Activated T-cell treated with anti-CD3 and anti-CD28 coated beads for 1 hour (primary cell): ENCODE measurements at regions not wholly inside any gene's neighbourhood (a gene's known extent, or its start where the extent isn't known, plus 50 kb on each side); places are given as distances from the start of the nearest gene placed in this dataset.

ENCODE experiments used
- DNase-seq: peaks from one replicate; pipeline ENCODE4 v3.0.0-alpha.2; 2020; ENCODE audit warnings: low read depth

DNA sequence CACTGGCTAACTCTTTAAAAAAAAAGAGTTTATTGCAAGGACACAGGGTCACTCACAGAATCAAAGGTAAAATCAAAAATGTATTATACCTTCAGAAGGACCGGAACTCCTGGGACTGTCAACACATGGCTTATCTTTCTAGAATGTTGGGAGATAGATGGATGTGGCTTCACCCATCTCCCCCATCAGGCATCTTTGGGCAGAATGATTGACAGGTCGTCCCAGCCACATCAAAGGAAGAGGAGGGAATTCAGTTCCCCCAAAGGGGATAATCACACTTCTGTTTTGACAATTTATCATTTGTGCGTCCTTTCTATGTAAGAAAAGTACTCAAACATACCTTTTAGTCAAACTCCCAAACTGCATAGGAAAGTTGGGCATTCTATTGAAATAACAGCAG is 228.6 kb upstream of the CDH5 start:
- no peak for DNase-seq

DNA sequence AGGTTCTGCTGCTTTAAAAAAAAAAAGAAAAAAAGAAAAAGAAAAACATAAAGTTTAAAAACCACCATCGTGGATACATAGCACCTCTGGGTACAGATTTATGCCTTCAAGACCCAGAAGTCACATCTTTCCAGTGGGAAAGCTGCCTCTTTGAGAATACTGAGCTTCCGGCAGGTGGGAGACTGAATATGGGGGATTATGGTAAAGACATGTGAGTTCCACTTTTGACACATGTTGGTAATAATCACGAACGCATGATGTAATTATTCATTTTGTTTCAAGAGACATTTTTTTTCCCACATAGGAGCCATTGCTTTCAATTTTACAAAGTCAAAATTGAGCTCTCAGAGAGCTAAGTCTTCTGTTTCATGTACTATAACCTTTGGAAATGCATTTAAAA is 229.7 kb upstream of the CDH5 start:
- no peak for DNase-seq

DNA sequence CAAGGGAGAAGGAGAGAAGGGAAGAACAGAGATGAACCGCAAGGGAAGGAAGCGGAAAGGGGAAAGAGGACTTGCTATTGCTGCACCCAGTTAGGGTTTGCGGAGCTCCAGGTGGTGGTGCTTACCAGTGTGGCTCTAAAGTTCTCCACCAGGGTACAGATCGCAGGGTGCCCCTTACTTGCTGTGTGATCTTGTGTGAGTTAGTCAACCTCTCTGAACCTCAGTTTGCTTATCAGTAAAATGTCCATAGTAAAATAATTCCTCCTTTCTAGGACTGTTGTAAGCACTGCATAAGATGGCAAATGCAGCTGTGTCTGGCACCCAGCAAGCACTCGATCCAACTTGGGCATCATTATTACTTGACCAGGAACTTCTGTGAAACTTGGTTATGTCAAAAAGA is 230.7 kb upstream of the CDH5 start:
- no peak for DNase-seq

DNA sequence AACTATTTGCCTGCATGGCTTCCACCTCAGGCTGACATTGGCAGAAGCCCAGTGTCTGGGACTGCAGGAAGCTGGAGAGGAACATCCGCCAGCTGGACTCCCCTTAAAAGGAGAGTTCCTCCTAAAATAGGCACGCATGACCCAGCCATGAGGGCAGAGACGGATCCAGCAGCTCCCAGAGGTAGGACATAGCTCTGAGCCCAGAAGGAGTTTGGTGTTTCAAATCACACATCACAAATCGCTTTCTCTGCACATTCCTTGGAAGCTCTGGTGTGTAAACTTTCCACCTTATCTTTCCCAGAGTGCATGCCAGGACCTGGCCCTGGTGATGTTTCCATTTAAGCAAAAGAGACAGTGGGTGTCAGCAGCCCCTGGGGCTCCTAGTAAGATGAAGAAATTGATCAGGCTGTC is 231.1 kb upstream of the CDH5 start:
- no peak for DNase-seq

DNA sequence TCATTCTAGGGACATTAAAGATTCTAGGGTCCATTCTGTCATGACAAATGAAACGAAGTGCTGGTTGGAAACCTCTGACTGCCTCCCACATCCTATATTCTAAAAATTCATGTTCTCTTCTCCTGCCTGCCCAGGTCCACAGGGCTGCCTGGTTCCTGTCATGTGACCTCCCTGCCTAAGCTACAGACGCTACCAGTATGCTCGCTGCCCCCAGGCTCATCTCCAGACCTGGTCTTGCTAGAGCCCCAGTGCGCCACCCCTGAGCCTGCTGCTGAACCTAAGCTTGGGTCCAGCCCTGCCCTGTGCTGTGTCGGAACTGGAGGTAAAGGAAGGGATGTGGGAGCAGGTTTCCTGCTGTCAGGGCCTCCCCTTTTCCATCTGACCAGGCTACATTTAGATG is 231.6 kb upstream of the CDH5 start:
- DNase-seq: no peak

DNA sequence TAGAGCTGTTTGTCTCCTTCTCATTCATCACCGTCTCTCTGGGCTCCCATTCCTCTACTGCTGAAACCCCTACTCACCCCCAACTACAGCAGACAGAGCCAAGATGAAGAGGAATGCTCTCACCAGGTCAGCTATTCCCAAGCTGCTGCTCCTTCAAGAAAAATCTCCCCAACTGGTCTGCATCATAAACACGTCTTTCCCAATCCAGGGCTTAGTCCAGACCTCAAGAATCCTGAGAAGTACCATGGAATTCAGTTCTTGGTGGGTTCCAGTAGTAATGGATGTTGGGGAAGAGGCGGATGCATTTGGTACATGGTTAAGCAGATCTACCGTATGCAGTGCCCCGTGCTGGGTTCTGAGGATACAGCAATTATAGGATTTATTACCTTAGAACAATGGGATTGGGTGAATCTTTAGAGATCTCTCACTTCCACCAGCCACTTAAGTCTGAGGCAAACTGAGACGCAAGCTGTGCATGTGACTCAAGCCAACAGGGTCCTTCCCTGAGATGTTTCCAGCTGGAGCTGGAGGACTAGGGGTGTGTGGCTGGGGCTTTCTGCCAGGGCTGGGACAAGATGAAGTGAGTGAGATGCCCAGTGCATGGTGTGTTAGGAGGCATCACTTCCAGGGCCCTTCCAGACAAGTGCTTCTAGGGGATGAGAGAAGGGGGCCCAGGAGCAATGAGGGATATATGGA is 232.7 kb upstream of the CDH5 start:
- no peak for DNase-seq

DNA sequence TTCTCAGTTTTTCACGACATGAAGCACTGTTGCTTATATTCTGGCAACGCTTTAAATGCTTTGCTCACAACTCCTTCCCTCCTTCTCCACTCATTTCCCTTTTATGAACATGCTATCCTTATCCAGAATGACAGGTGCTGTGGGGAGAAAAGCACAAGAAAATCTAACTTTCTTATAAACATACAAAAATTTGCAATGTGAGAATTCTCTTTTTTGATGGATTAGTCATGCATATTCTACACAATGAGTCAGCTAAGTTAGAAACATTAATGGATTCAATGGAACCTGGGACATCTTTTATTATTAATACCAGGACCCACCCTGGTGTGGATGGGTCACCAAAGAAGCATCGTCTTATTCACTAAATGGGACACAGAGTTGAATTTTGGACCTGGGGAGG is 234.6 kb upstream of the CDH5 start:
- no peak for DNase-seq

DNA sequence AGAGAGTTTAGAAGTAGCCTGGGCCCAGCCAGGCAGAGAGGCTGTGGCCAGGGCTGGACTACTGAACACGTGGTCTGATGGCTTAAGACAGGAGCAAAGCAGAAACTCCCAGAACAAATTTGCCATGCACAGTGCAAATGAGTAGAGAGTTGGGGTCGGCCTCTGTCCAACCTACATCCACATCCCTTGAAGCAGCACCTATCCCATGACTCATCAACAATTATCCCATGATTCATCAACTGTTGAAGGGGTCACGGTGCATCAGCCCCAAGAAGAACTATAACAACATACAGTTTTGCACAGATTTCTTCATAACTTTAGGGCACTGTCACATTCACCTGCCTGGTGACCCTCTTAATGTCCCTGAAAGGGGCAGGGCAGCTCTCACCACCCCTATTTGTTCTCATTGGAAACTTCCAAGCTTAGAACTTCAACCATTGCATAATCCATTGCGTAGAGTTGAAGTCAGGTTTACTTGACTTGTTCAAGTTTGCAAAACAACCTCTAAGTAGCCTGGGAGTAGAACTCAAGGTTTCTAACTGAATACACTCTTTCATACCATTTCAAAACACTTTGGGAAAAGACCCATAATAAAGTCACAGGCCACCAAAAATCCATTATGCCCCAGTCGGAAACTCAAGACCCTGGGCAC is 235.2 kb upstream of the CDH5 start:
- DNase-seq: no peak

DNA sequence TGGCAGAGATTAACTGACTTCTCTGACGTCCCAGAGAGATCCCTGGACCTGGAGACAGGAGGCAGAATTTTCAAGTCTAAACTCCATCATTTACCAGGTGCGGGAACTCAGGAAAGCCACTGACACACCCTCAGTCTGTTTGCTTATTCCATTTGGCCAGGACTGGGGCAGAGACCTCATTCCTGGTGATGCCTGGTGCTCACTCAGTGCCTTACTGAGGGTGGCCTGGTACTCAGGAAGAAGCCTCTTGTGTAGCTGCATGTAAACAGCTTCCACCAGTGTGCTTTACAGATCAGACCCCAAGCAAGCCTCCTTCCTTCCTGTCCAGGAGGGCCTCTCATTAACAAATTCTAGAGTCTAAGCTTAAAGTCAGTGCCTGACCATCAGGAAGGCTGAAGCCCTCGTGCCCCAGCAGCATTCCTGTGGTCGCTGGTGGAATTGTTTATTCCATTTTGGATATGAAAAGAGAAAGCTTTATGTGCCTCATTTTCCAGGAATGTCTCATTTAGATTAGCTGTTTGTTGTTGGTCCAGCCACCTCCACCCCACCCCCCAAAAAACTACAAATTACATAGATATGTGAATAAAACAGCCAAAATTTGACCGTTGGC is 236.1 kb upstream of the CDH5 start:
- DNase-seq: no peak

DNA sequence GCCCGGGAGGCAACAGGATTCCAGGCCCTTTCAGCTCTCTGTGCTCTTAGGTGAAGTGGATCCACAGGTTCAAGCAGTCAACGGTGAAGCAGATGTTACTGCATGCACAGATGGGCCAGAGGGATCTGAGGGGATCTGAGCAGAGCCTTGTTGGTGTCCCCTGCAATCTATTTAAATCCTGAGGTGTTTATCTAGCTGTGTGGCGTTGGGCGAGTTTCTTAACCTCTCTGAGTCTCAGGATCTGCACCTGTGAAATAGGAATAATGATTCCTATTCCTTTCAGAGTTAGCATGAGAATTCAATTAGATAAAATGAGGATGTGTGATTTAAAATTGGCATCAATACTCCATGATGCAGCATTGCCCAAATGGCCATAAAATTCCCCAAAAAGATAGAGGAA is 237.3 kb upstream of the CDH5 start:
- DNase-seq: no peak

DNA sequence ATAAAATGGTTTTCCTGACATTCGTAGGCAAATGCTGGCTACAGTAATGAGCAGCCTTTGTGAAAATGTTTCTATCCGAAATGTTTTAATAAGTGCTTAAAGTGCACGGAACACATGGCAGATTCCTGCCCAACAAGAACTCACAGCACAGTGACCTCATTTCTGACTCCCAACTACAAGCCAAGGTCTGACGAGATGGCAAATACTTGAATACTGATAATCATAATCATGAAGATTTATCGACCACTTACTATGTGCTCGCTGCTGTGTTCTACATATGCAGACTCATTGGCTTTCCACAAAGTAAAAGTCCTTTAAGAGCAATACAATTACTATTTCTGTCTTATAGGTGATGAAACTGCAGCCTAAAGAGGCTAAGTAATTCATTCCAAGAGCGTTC is 238.1 kb upstream of the CDH5 start:
- DNase-seq: no peak

DNA sequence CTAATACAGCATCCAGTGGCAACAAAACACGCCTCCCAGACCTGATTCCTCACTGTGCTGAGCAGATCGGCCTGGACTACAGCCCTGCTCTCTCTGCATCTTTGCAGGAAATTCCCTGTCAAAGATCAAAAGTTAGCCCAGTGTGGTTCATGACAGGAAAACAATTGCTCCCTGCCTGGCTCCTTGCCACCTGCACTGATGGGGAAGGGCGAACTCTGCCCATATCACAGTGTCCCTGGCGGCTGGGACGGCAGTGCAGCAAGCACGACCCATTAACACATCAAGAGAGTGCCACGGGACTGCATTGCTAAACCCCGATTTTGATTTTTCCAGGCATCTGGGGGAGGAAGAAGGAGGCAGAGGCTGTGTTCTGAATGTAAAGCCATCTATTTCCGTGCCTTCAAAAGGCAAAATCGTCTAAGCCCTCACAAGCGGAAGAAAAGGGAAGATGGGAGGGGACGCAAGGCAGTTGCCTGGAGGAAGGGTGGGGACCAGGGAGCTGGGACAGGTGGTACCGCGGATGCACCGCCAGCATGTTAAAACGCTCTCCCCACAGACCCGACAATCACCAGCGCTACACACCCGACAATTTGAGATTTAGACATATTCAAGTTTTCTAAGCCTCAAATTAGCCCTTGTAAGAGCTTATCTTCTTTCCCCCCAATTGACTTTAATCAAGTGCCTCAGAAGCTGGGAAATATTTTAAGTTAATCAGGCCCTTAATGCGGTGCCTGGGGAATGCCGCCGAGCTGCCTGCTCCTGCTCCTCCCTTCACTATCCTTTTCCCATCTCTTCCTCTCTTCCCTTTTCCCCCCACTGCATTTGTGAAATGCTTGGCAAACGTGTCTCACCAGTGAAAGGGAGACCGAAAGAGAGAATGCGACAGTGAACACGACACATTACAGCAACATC is 238.8 kb upstream of the CDH5 start:
- DNase-seq: no peak

DNA sequence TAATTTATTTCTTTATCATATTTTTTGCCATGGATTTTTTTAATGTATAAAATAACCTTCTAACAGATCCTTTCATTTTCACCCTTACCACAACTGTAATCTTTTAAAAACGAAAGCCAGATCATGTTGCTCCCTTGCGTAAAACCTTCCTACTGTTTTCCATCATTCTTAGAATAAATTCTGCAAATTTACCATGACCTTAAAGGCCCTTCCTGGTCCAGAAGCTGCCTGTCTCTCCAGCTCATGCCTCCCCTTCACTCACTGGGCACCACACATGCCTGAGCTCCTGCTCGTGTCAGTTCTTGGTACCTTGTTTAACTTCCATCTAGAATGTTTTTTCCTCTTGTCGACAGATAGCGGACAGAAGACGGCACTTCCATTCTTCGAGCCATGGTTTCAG is 245.0 kb upstream of the CDH5 start:
- no peak for DNase-seq

DNA sequence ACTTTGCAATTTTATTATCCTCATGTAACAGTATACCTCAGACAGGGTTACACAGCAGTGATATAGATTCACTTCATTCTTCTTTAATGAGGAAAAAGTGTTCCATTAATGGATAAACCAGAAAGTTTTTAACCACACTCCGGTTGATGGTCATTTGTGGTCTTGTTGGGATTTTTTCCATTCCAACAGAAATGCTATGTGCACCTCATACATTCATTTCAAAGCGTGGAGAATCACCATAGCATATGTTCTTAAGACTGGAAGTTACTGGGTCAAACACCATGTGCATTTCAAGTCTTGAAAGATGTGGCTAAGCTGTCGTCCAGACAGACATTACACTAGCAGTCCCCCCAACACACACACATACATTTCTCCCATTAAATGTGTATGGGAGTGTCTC is 245.8 kb upstream of the CDH5 start:
- no peak for DNase-seq

DNA sequence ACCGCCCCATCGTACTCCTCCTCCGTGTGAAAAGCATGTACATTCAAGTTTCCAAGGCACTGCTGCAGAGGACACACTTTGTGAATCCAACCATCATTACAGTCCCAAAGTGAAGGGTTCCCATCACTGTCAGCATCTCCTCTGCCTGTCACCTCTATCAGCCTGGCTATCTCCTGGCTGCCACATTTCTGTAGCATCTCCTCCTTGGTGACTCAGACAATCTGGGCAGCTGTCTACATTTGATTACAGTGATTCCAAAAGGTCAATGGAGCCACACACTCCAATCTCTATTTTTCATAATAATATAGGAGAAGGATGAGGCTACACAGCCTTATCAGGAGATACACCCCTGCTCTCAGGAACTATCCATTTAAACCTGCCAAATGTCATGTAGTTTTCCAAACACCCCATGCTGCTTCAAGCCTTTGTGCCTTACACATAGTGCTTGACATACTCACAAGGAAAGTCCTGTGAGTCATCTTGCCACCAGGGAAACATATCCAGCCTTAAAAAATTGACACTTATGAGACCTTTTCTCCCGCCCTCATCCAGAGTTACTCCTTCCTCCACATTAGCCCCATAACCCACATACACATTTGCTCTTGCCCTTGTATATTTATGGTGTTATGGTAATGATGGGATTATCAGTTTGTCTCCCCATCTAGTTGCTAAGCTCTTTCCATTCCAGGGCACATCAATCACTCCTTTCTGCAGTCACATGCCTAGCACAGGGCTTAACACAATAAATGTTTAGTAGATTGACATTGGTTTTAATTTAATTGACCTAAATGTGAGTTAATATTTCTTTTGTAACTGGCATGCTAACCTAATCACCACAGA is 250.1 kb upstream of the CDH5 start:
- DNase-seq: no peak

DNA sequence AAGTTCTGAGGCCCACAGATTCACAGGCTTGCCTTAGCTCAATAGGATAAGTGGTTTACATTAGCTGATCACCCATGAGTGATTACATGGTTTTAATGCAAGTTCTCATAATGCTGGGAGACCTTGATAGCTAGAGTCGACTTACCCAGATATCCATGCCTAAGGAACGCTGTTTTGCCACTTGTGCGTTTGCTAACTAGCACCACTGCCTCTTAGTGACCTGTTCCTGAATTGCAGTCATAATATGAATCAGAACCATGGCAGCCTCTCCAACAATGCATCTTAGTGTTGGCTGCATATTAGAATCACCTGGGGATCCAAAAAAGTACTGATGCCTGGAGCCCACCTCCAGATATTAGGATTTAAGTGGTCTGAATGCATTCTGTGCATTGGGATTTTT is 251.1 kb upstream of the CDH5 start:
- DNase-seq: no peak

DNA sequence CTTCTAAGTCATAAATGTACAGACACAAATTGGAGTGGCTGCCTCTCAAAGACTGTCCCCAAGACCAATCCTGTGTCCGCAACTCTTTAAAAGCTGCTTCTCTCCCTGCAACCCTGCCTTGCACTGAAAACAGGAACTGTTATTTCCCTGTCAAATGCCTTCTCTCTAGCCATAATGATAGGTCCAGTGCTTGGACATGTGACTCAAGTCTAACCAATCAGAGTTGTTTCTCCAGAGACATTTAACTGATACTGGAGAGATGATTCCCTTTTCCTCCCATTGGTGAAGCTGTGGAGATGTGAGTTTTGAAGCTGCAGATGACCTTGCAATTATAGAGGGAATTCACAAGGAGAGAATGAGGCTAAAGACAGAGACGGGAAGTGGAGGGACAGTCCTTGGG is 253.3 kb upstream of the CDH5 start:
- DNase-seq: no peak

DNA sequence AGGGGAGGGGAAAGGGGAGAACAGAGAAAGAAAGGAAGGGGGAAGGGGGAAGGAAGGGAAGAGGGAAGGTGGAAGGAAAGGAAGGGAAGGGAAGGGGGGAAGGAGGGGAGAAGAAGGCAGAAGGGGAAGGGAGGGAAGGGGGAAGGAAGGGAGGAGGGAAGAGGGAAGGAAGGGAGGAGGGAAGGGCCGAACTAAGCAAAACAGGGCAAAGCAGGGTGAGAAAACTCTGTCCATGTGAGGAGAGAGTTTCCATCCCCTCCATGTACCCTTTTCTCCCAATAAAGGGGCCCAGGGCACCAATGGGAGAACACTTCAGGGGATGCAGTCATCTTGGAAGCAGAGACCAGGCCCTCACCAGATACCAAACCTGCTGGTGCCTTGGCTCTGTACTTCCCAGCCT is 256.8 kb upstream of the CDH5 start:
- no peak for DNase-seq

DNA sequence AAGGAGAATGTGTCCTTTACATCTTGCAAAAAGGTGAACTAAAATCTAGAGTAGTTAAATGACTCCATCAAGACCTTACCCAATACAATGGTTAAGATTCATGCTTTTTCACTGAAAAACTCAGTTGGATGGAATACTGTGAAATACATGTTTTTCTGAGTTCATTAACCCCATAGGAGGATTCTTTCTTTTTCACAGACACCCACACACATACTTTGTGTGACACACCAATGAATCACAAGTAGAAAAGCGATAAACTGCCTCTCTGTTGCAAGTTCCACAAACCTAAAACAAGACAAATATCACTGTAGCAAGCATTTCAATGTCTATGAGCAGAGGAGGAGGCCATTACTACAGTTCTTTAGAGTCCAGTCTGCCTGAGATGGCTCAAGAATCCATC is 258.8 kb upstream of the CDH5 start:
- no peak for DNase-seq

DNA sequence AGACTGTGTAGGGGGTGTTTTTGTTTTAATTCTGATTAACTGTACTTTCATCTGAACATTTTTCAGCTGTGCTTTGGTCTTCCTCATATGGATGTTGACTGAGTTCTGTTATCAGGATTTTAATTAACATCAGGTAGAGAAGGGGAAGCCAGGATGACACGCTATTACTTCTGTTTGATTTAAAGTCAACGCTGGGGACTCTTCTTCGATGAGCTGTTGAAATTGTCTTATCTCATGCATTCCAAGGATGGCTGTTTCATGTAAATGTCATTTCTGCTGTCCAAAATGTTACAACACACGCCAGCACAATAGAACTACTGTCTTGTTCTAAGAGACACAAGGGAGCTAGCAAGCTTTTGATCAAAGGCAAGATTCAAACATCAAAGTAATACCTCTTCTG is 263.3 kb upstream of the CDH5 start:
- DNase-seq: no peak

DNA sequence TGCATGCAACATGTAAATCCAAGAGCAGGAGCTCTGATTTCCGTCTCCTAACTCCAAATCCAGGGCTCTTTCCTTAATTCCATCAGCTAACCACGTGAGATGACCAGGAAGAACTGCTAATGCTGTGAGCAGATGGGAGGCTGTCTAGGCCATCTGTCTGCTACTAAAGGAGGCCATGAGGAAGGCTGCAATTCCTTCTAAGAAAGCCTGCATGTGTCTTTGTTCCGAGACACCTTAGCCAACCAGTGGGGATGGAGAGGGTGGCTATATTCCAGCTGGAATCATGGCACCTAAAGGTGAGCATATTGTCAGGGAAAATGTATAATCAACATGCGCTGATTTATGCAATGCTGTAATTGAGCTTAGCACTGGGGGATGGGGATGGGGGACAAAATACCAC is 267.2 kb upstream of the CDH5 start:
- DNase-seq: no peak

DNA sequence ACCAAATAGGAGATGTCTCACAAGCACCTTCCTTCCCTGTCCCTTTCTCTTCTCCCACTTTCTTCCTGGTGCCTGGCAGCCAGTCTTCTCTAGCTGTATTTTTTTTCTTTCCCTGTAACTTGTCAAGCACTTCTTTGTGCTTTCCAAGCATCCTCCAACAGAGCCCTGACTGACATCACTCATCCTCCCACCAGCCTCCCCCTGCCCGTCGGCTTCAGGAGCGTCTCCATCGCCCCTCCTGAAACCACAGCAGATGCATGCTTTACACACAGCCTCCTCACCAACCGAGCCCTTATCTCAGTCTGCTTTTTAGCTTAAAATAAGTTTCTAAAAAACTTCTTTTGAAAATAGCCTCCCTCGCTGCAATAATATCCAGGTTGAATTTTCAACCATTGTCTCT is 268.7 kb upstream of the CDH5 start:
- no peak for DNase-seq
